Epithelial cell of esophagus (primary cell): ENCODE measurements at regions not wholly inside any gene's neighbourhood (a gene's known extent, or its start where the extent isn't known, plus 50 kb on each side); places are given as distances from the start of the nearest gene placed in this dataset.

ENCODE experiments used
- DNase-seq: peaks from one replicate; pipeline ENCODE4 v3.0.0; 2010; ENCODE audit warnings: low read depth
- H3K4me3 ChIP-seq: 2 replicates; pipeline ENCODE4 v1.5.1; 2011; ENCODE audit warnings: mild to moderate bottlenecking, low read length, control low read depth
- CTCF ChIP-seq: IDR thresholded peaks from 2 replicates; pipeline ENCODE4 v1.5.1; 2011; ENCODE audit warnings: low read depth, mild to moderate bottlenecking, low read length, control low read depth, inconsistent platforms; ENCODE audit not compliant: insufficient read depth; ENCODE audit errors: missing control alignments

- no peak overlapping the region for H3K4me3 ChIP-seq
- no peak for TF ChIP-seq CTCF
- peak; percentile 98 for DNase-seq
Observed at GRCh38 chr2:238684362-238685326, 163.2 kb upstream of the TWIST2 start.

GRCh38 chr2:238685327-238685709 lies 162.6 kb upstream of the TWIST2 start:
- TF ChIP-seq CTCF, result no peak
- no peak overlapping the region for H3K4me3 ChIP-seq
- no peak for DNase-seq

GRCh38 chr2:238685713-238686112 lies 162.2 kb upstream of the TWIST2 start:
- H3K4me3 ChIP-seq, result no peak overlapping the region
- no peak for TF ChIP-seq CTCF
- no peak for DNase-seq

GRCh38 chr2:238686223-238686622 lies 161.7 kb upstream of the TWIST2 start:
- no peak overlapping the region for H3K4me3 ChIP-seq
- TF ChIP-seq CTCF, result no peak
- DNase-seq, result no peak

GRCh38 chr2:238688193-238689153 lies 159.4 kb upstream of the TWIST2 start:
- DNase-seq, result no peak
- H3K4me3 ChIP-seq, result no peak overlapping the region
- no peak for TF ChIP-seq CTCF

- DNase-seq, result no peak
- H3K4me3 ChIP-seq, result no peak overlapping the region
- TF ChIP-seq CTCF, result no peak
Observed at GRCh38 chr2:238689331-238689730, 158.6 kb upstream of the TWIST2 start.
